PFSK-1 (cell line): ENCODE measurements at regions not wholly inside any gene's neighbourhood (a gene's known extent, or its start where the extent isn't known, plus 50 kb on each side); places are given as distances from the start of the nearest gene placed in this dataset.

Source experiments
- POLR2AphosphoS5 ChIP-seq: IDR thresholded peaks from 2 replicates; pipeline ENCODE4 v1.6.1; 2012; ENCODE audit warnings: low read depth, mild to moderate bottlenecking, control low read depth, low read length, moderate library complexity
- TAF1 ChIP-seq: IDR thresholded peaks from 2 replicates; pipeline ENCODE4 v1.6.1; 2012; ENCODE audit warnings: low read length, control low read depth, borderline replicate concordance; ENCODE audit not compliant: insufficient read depth

GRCh38 chr16:66203476-66203875 is 163.0 kb upstream of the CDH5 start:
- TF ChIP-seq TAF1 (no peak), POLR2AphosphoS5 (no peak)
